Coronary artery (tissue), 2 donors: ENCODE measurements at regions not wholly inside any gene's neighbourhood (a gene's known extent, or its start where the extent isn't known, plus 50 kb on each side); places are given as distances from the start of the nearest gene placed in this dataset.

ENCODE experiments used
- DNase-seq: peaks from one replicate; pipeline ENCODE4 v3.0.0-alpha.2; 2017; ENCODE audit warnings: low spot score
- H3K27ac ChIP-seq, 2 donors: fragments of 200-600 bp; sonication (generic); one replicate each; pipeline ENCODE4 v1.5.1; 2016 to 2019
- H3K4me3 ChIP-seq: fragments of 200-600 bp; sonication (generic); 2 replicates; pipeline ENCODE4 v1.5.1; 2016; ENCODE audit warnings: mild to moderate bottlenecking, moderate library complexity
- CTCF ChIP-seq: fragments of 200-600 bp; sonication (generic); IDR thresholded peaks from one replicate; pipeline ENCODE4 v1.5.1; 2019; ENCODE audit warnings: antibody characterized with exemption

GRCh38 chr9:103277240-103277639 is 282.1 kb downstream of the CYLC2 start:
- DNase-seq = no peak
- no peak for TF ChIP-seq CTCF
- Histone ChIP-seq H3K27ac (no peak overlapping the region), H3K4me3 (no peak overlapping the region)

- H3K4me3 ChIP-seq = no peak overlapping the region
- H3K27ac ChIP-seq = no peak overlapping the region
- DNase-seq = no peak
- TF ChIP-seq CTCF = no peak
Measured at GRCh38 chr9:103281126-103281525, 286.0 kb downstream of the CYLC2 start.

GRCh38 chr9:103287361-103287760 is 292.2 kb downstream of the CYLC2 start:
- no peak for TF ChIP-seq CTCF
- H3K4me3 ChIP-seq = no peak overlapping the region
- H3K27ac ChIP-seq = no peak overlapping the region
- no peak for DNase-seq

- DNase-seq = no peak
- TF ChIP-seq CTCF = no peak
- H3K27ac ChIP-seq = no peak overlapping the region
- no peak overlapping the region for H3K4me3 ChIP-seq
Measured at GRCh38 chr9:103296189-103296588, 301.1 kb downstream of the CYLC2 start.

- no peak overlapping the region for H3K27ac ChIP-seq
- H3K4me3 ChIP-seq = no peak overlapping the region
- no peak for DNase-seq
- no peak for TF ChIP-seq CTCF
Measured at GRCh38 chr9:103301051-103301450, 305.9 kb downstream of the CYLC2 start.

- Histone ChIP-seq H3K27ac (no peak overlapping the region), H3K4me3 (no peak overlapping the region)
- DNase-seq = no peak
- TF ChIP-seq CTCF = no peak
Measured at GRCh38 chr9:103304797-103305196, 309.7 kb downstream of the CYLC2 start.

GRCh38 chr9:103319979-103320378 is 324.8 kb downstream of the CYLC2 start:
- Histone ChIP-seq H3K4me3 (no peak overlapping the region), H3K27ac (no peak overlapping the region)
- no peak for DNase-seq
- TF ChIP-seq CTCF = no peak
